Natural killer cell (primary cell): ENCODE measurements at regions not wholly inside any gene's neighbourhood (a gene's known extent, or its start where the extent isn't known, plus 50 kb on each side); places are given as distances from the start of the nearest gene placed in this dataset.

Source experiments
- ATAC-seq, 3 donors: fragments of 150-1000 bp in 2 of 3; fragments of 200-7000 bp in 1 of 3; cut with Tn5 transposase; 1 replicate in 1 of 3; 2 replicates in 2 of 3; pipeline ENCODE4 v1.10.0; 2021; ENCODE audit warnings: mild to moderate bottlenecking in 2 of 3, moderate library complexity in 2 of 3
- DNase-seq, 2 donors: peaks; one replicate each; pipeline versions ENCODE4 v3.0.0 to v3.0.0-alpha.2; 2013 to 2021; ENCODE audit warnings: mixed read lengths in 1 of 2
- H3K27ac ChIP-seq: one replicate; pipeline ENCODE4 v1.5.1; 2013; ENCODE audit warnings: mild to moderate bottlenecking, low read length
- H3K27me3 ChIP-seq: one replicate; pipeline ENCODE4 v1.6.1; 2013; ENCODE audit warnings: low read length; ENCODE audit not compliant: control insufficient read depth, insufficient read depth
- H3K36me3 ChIP-seq: one replicate; pipeline ENCODE4 v1.6.1; 2013; ENCODE audit warnings: low read length; ENCODE audit not compliant: control insufficient read depth, insufficient read depth
- H3K4me1 ChIP-seq: one replicate; pipeline ENCODE4 v1.6.1; 2013; ENCODE audit warnings: low read length; ENCODE audit not compliant: control insufficient read depth, insufficient read depth
- H3K4me3 ChIP-seq: one replicate; pipeline ENCODE4 v1.5.1; 2013; ENCODE audit warnings: low read length
- H3K9me3 ChIP-seq: one replicate; pipeline ENCODE4 v1.6.1; 2013; ENCODE audit warnings: low read length; ENCODE audit not compliant: control insufficient read depth, insufficient read depth
- H3K27ac Mint-ChIP-seq, 2 donors: one replicate each; pipeline ENCODE4 v1.8.0; 2022; ENCODE audit warnings: mild to moderate bottlenecking in 2 of 2, mixed read lengths in 2 of 2, moderate library complexity in 1 of 2
- H3K27me3 Mint-ChIP-seq, 2 donors: one replicate each; pipeline ENCODE4 v1.8.0; 2022; ENCODE audit warnings: low read depth in 2 of 2, mixed read lengths in 2 of 2
- H3K36me3 Mint-ChIP-seq: one replicate; pipeline ENCODE4 v1.8.0; 2022; ENCODE audit warnings: mixed read lengths
- H3K4me1 Mint-ChIP-seq, 2 donors: one replicate each; pipeline ENCODE4 v1.8.0; 2022; ENCODE audit warnings: mixed read lengths in 2 of 2
- H3K4me3 Mint-ChIP-seq: one replicate; pipeline ENCODE4 v1.8.0; 2022; ENCODE audit warnings: mild to moderate bottlenecking, moderate library complexity, mixed read lengths
- H3K9me3 Mint-ChIP-seq, 2 donors: one replicate each; pipeline ENCODE4 v1.8.0; 2022; ENCODE audit warnings: mixed read lengths in 2 of 2
- WGBS: methylation state at CpG from one replicate; pipeline ENCODE4 v1.1.7; 2013; ENCODE audit warnings: missing lambda C conversion rate; ENCODE audit not compliant: insufficient coverage; 5-methylcytosine and 5-hydroxymethylcytosine counted together
- intact Hi-C: fragments of 100-400 bp; cut with micrococcal nuclease; formaldehyde crosslinking; loops from one replicate; pipeline ENCODE4 v1.14.2; 2022
- TF ChIP-seq, protein P1 (sequence below): fragments of 200-600 bp; IDR thresholded peaks from one replicate; pipeline ENCODE4 v1.8.0; 2022; ENCODE audit warnings: antibody characterized with exemption

- DNase-seq (no peak), ATAC-seq (no peak)
- no peak overlapping the region for H3K4me3 Mint-ChIP-seq
- H3K4me1 Mint-ChIP-seq = no peaks in the 10 kb centered on the region
- no peaks in the 10 kb centered on the region for H3K36me3 Mint-ChIP-seq
- no peaks in the 10 kb centered on the region for H3K36me3 ChIP-seq
- intact Hi-C loops = no loop called here
- no peak overlapping the region for H3K4me3 ChIP-seq
- H3K27ac ChIP-seq = no peak overlapping the region
- H3K27me3 Mint-ChIP-seq = peaks cover 0 to 7% of the 10 kb centered on the region in 2 donors
- H3K27ac Mint-ChIP-seq = no peak overlapping the region
- no peaks in the 10 kb centered on the region for H3K4me1 ChIP-seq
- H3K27me3 ChIP-seq = no peaks in the 10 kb centered on the region
- TF ChIP-seq, protein P1, sequence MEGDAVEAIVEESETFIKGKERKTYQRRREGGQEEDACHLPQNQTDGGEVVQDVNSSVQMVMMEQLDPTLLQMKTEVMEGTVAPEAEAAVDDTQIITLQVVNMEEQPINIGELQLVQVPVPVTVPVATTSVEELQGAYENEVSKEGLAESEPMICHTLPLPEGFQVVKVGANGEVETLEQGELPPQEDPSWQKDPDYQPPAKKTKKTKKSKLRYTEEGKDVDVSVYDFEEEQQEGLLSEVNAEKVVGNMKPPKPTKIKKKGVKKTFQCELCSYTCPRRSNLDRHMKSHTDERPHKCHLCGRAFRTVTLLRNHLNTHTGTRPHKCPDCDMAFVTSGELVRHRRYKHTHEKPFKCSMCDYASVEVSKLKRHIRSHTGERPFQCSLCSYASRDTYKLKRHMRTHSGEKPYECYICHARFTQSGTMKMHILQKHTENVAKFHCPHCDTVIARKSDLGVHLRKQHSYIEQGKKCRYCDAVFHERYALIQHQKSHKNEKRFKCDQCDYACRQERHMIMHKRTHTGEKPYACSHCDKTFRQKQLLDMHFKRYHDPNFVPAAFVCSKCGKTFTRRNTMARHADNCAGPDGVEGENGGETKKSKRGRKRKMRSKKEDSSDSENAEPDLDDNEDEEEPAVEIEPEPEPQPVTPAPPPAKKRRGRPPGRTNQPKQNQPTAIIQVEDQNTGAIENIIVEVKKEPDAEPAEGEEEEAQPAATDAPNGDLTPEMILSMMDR = no peak
- H3K9me3 ChIP-seq = no peaks in the 10 kb centered on the region
- no peaks in the 10 kb centered on the region for H3K9me3 Mint-ChIP-seq
- WGBS = 90% methylated on average over 3 of the region's 6 CpGs
Observed at GRCh38 chr4:155494037-155494718, 117.4 kb upstream of the MAP9 start.

- H3K27me3 ChIP-seq = no peaks in the 10 kb centered on the region
- Mint-ChIP-seq H3K9me3 (no peaks in the 10 kb centered on the region), H3K36me3 (no peaks in the 10 kb centered on the region), H3K27me3 (peaks cover 0 to 7% of the 10 kb centered on the region in 2 donors), H3K27ac (no peak overlapping the region), H3K4me1 (no peaks in the 10 kb centered on the region), H3K4me3 (no peak overlapping the region)
- 80% methylated on average over 4 of the region's 4 CpGs for WGBS
- H3K27ac ChIP-seq = no peak overlapping the region
- H3K4me1 ChIP-seq = no peaks in the 10 kb centered on the region
- ATAC-seq (no peak), DNase-seq (no peak)
- no peak overlapping the region for H3K4me3 ChIP-seq
- H3K36me3 ChIP-seq = no peaks in the 10 kb centered on the region
- intact Hi-C loops = no loop called here
- H3K9me3 ChIP-seq = no peaks in the 10 kb centered on the region
- TF ChIP-seq, protein P1 = no peak
Observed at GRCh38 chr4:155491336-155492120, 114.8 kb upstream of the MAP9 start.

- TF ChIP-seq, protein P1 = no peak
- DNase-seq (no peak), ATAC-seq (no peak)
- Mint-ChIP-seq H3K4me1 (no peaks in the 10 kb centered on the region), H3K4me3 (no peak overlapping the region), H3K9me3 (no peaks in the 10 kb centered on the region), H3K27me3 (no peaks in the 10 kb centered on the region), H3K36me3 (no peaks in the 10 kb centered on the region), H3K27ac (no peak overlapping the region)
- Histone ChIP-seq H3K4me1 (no peaks in the 10 kb centered on the region), H3K27ac (no peak overlapping the region), H3K4me3 (no peak overlapping the region), H3K36me3 (no peaks in the 10 kb centered on the region), H3K27me3 (no peaks in the 10 kb centered on the region), H3K9me3 (no peaks in the 10 kb centered on the region)
- intact Hi-C loops = no loop called here
- 90% methylated on average over 3 of the region's 3 CpGs for WGBS
Observed at GRCh38 chr4:155489271-155489670, 112.5 kb upstream of the MAP9 start.
